Caco-2 (cell line): ENCODE measurements at regions not wholly inside any gene's neighbourhood (a gene's known extent, or its start where the extent isn't known, plus 50 kb on each side); places are given as distances from the start of the nearest gene placed in this dataset.

Experiments used
- BruUV-seq: library from RNA; stranded (reverse); fragments of 400-500 nt; replicated peaks from 2 replicates; lab custom pipeline; 2021; lab: Mats Ljungman, UMichigan
- CTCF ChIA-PET: fragments of 300-600 bp; sonication (Branson Sonifier 250); formaldehyde crosslinking; loops from one replicate; lab custom pipeline; 2022; ENCODE audit warnings: antibody characterized with exemption; lab: Charles Lee
- POLR2A ChIA-PET: fragments of 300-600 bp; sonication (Branson Sonifier 250); formaldehyde crosslinking; loops from one replicate; lab custom pipeline; 2022; ENCODE audit warnings: antibody characterized with exemption; lab: Charles Lee
- DNase-seq, 2 experiments: peaks; one replicate each; pipeline versions ENCODE4 v3.0.0 to v3.0.0-alpha.2; 2020 to 2022
- H3K27me3 ChIP-seq: replicated peaks from 2 replicates; pipeline ENCODE4 v1.6.0; 2011; ENCODE audit warnings: low read length; ENCODE audit not compliant: control insufficient read depth, insufficient read depth
- H3K36me3 ChIP-seq: 2 replicates; pipeline ENCODE4 v1.5.1; 2011; ENCODE audit warnings: low read length; ENCODE audit not compliant: control insufficient read depth, insufficient read depth
- H3K4me1 ChIP-seq: fragments of 250-450 bp; sonication (Bioruptor Pico); 2 replicates; pipeline ENCODE4 v1.5.1; 2020; ENCODE audit warnings: mild to moderate bottlenecking
- H3K4me3 ChIP-seq: 2 replicates; pipeline ENCODE4 v1.5.1; 2011; ENCODE audit warnings: low read depth, mild to moderate bottlenecking, control low read depth, low read length
- H3K9me3 ChIP-seq: fragments of 250-450 bp; sonication (Bioruptor Pico); 2 replicates; pipeline ENCODE4 v1.5.1; 2020; ENCODE audit warnings: mild to moderate bottlenecking, moderate library complexity
- H3K27ac Mint-ChIP-seq: one replicate; pipeline ENCODE4 v1.8.0; 2022; ENCODE audit warnings: mixed read lengths; ENCODE audit not compliant: unreplicated experiment
- H3K27me3 Mint-ChIP-seq: one replicate; pipeline ENCODE4 v1.8.0; 2022; ENCODE audit warnings: mixed read lengths; ENCODE audit not compliant: insufficient read depth, unreplicated experiment
- H3K36me3 Mint-ChIP-seq: one replicate; pipeline ENCODE4 v1.8.0; 2022; ENCODE audit warnings: mild to moderate bottlenecking, mixed read lengths; ENCODE audit not compliant: insufficient read depth, unreplicated experiment
- H3K4me1 Mint-ChIP-seq: one replicate; pipeline ENCODE4 v1.8.0; 2022; ENCODE audit warnings: low read depth, mixed read lengths; ENCODE audit not compliant: unreplicated experiment
- H3K4me3 Mint-ChIP-seq: one replicate; pipeline ENCODE4 v1.8.0; 2022; ENCODE audit warnings: mild to moderate bottlenecking, moderate library complexity, mixed read lengths; ENCODE audit not compliant: unreplicated experiment
- H3K9me3 Mint-ChIP-seq: one replicate; pipeline ENCODE4 v1.8.0; 2022; ENCODE audit warnings: mixed read lengths; ENCODE audit not compliant: unreplicated experiment
- intact Hi-C: fragments of 100-400 bp; cut with micrococcal nuclease; formaldehyde crosslinking; loops from one replicate; pipeline ENCODE4 v1.10.0; 2022; ENCODE audit not compliant: unreplicated experiment
- TF ChIP-seq, protein P1 (sequence below), 2 experiments: fragments of 200-600 bp in 1 of 2; IDR thresholded peaks; 1 replicate in 1 of 2; 2 replicates in 1 of 2; pipeline versions ENCODE4 v1.5.1 to v1.8.0; 2011 to 2022; ENCODE audit warnings: antibody characterized with exemption in 1 of 2, control low read depth in 1 of 2, inconsistent platforms in 1 of 2, low read depth in 1 of 2, low read length in 1 of 2, mild to moderate bottlenecking in 1 of 2, moderate library complexity in 1 of 2; ENCODE audit not compliant: insufficient read depth in 1 of 2, severe bottlenecking in 1 of 2, unreplicated experiment in 1 of 2

DNA sequence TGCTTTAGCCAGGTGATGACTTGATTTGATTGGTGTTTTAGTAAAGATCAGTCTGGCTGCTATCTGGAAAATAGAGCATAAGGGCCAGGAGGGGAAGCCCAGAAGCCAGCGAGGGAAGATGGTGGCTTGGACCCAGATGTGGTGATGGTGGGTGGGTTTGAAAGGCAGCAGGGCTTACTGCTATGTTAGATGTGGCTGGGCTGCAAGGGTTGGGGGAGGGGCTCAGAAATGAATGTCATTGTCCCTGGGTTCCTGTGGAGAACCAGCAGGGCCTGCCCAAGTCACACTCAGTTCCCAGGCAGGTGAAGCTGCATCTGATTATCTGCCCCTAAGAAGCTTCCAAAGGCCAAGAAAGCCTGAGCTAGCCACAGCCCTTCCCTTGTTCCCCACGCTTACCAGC is 71.7 kb upstream of the BRD7 start:
- Mint-ChIP-seq H3K4me1 (peaks cover 4% of the 10 kb centered on the region), H3K36me3 (peaks cover 6% of the 10 kb centered on the region), H3K4me3 (no peak overlapping the region), H3K27ac (no peak overlapping the region), H3K9me3 (peaks cover 44% of the 10 kb centered on the region), H3K27me3 (no peaks in the 10 kb centered on the region)
- no peaks in the 10 kb centered on the region for H3K27me3 ChIP-seq
- no peaks in the 10 kb centered on the region for H3K4me1 ChIP-seq
- TF ChIP-seq, protein P1, sequence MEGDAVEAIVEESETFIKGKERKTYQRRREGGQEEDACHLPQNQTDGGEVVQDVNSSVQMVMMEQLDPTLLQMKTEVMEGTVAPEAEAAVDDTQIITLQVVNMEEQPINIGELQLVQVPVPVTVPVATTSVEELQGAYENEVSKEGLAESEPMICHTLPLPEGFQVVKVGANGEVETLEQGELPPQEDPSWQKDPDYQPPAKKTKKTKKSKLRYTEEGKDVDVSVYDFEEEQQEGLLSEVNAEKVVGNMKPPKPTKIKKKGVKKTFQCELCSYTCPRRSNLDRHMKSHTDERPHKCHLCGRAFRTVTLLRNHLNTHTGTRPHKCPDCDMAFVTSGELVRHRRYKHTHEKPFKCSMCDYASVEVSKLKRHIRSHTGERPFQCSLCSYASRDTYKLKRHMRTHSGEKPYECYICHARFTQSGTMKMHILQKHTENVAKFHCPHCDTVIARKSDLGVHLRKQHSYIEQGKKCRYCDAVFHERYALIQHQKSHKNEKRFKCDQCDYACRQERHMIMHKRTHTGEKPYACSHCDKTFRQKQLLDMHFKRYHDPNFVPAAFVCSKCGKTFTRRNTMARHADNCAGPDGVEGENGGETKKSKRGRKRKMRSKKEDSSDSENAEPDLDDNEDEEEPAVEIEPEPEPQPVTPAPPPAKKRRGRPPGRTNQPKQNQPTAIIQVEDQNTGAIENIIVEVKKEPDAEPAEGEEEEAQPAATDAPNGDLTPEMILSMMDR (IDR thresholded peaks at IDR 0.05; ENCODE audit: insufficient read depth in 1 of 2, low read depth in 1 of 2, low read length in 1 of 2, severe bottlenecking in 1 of 2, unreplicated experiment in 1 of 2), result no peak
- ChIA-PET CTCF (no interaction called here), POLR2A (no interaction called here)
- peaks cover 24% of the 10 kb centered on the region for H3K9me3 ChIP-seq
- BruUV-seq, result no TSS peak
- H3K36me3 ChIP-seq, result no peaks in the 10 kb centered on the region
- intact Hi-C loops, result no loop called here
- DNase-seq, result no peak
- no peak overlapping the region for H3K4me3 ChIP-seq

DNA sequence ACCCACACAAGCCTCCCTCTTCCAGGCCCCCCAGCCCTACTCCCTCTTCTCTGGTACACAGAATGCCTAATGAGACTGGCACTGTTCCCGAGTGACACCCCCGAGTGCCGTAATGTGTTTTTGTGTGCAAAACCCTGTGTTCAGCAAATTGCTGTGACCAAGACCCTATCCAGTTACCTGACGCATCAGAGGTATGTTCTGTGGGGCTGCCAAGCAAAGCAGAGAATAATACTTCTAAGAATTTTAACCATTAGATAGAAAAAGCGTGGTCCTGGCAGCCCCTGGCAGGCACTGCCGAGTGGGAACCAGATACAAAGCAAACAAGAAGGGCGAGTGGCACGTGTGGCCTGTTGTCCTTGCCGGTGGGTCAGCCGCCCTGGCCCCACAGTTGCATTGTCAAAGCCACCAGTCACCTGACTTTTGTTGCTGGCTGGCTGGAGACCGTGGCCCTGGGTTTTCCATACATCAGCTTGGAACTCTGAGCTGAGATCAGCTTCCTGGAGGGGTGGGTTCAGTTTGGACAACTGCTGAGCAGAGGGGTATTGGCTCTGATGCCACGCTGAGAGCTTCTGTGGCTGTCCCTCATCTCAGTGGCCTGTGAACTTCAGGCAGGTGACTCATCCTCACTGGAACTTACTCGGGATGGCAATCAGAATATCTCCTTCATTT is 69.1 kb upstream of the BRD7 start:
- no peak overlapping the region for H3K4me3 ChIP-seq
- POLR2A ChIA-PET, result no interaction called here

DNA sequence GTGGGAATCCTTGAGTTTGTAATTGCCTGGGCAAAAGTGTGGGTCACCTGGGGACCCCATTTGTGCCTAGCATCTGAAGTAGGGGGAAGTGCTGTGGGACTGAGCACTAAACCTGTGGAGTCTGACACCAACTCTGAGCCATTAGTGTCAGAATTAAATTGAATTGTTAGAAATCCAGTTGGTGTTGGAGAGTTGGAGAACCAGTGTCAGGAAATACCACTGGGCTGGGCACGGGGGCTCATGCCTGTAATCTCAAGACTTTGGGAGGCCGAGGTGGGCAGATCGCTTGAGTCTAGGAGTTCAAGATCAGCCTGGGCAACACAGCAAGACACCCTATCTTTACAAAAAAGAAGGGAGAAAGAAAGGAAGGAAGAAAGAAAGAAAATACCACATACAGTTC is 67.5 kb upstream of the BRD7 start:
- POLR2A ChIA-PET, result no interaction called here
- no peaks in the 10 kb centered on the region for H3K36me3 ChIP-seq
- no peak overlapping the region for H3K4me3 Mint-ChIP-seq
- H3K27ac Mint-ChIP-seq, result no peak overlapping the region
- H3K9me3 Mint-ChIP-seq, result peaks cover 24% of the 10 kb centered on the region
- DNase-seq, result no peak
- intact Hi-C loops, result no loop called here
- H3K4me1 Mint-ChIP-seq, result peaks cover 4% of the 10 kb centered on the region
- H3K27me3 Mint-ChIP-seq, result no peaks in the 10 kb centered on the region
- peaks cover 6% of the 10 kb centered on the region for H3K36me3 Mint-ChIP-seq
- no TSS peak for BruUV-seq
- H3K4me1 ChIP-seq, result no peaks in the 10 kb centered on the region
- peaks cover 5% of the 10 kb centered on the region; the same call in 1 of the 2 replicates for H3K9me3 ChIP-seq
- CTCF ChIA-PET, result no interaction called here
- TF ChIP-seq, protein P1 (IDR thresholded peaks at IDR 0.05; ENCODE audit: insufficient read depth in 1 of 2, low read depth in 1 of 2, low read length in 1 of 2, severe bottlenecking in 1 of 2, unreplicated experiment in 1 of 2), result no peak
- H3K27me3 ChIP-seq, result no peaks in the 10 kb centered on the region
- no peak overlapping the region for H3K4me3 ChIP-seq

More for the DNA sequence above, 69.1 kb upstream of the BRD7 start:
- Mint-ChIP-seq H3K27me3 (no peaks in the 10 kb centered on the region), H3K36me3 (peaks cover 6% of the 10 kb centered on the region), H3K4me1 (peaks cover 4% of the 10 kb centered on the region), H3K27ac (no peak overlapping the region), H3K4me3 (no peak overlapping the region), H3K9me3 (peaks cover 28% of the 10 kb centered on the region)
- Histone ChIP-seq H3K36me3 (no peaks in the 10 kb centered on the region), H3K4me1 (no peaks in the 10 kb centered on the region), H3K9me3 (peaks cover 18% of the 10 kb centered on the region), H3K27me3 (no peaks in the 10 kb centered on the region)
- TF ChIP-seq, protein P1 (IDR thresholded peaks at IDR 0.05; ENCODE audit: insufficient read depth in 1 of 2, low read depth in 1 of 2, low read length in 1 of 2, severe bottlenecking in 1 of 2, unreplicated experiment in 1 of 2), result no peak
- CTCF ChIA-PET, result no interaction called here
- BruUV-seq, result no TSS peak
- DNase-seq, result no peak
- intact Hi-C loops, result no loop called here
